Astrocyte of the cerebellum (primary cell): ENCODE measurements at regions not wholly inside any gene's neighbourhood (a gene's known extent, or its start where the extent isn't known, plus 50 kb on each side); places are given as distances from the start of the nearest gene placed in this dataset.
"Not testable (repeated sequence)": the region's sequence is repeated elsewhere in the genome, so short reads cannot be mapped to it uniquely, and the experiment has no call there.

Source experiments
- DNase-seq: peaks from one replicate; pipeline ENCODE4 v3.0.0-alpha.2; 2011; ENCODE audit warnings: low read depth
- H3K4me3 ChIP-seq: 2 replicates; pipeline ENCODE4 v1.5.1; 2011; ENCODE audit warnings: mild to moderate bottlenecking, low read depth, low read length, moderate library complexity
- CTCF ChIP-seq: IDR thresholded peaks from 2 replicates; pipeline ENCODE4 v1.5.1; 2012; ENCODE audit warnings: low read length, low read depth, moderate library complexity, mild to moderate bottlenecking; ENCODE audit errors: missing control alignments
- in situ Hi-C: cut with HindIII; loops from 2 replicates; pipeline ENCODE4 v1.10.0; 2017; ENCODE audit warnings: low sequenced_read_pairs

GRCh38 chr19:28687296-28687695 lies 525.7 kb downstream of the UQCRFS1 start:
- in situ Hi-C loops, result no loop called here
- no peak for TF ChIP-seq CTCF

DNA sequence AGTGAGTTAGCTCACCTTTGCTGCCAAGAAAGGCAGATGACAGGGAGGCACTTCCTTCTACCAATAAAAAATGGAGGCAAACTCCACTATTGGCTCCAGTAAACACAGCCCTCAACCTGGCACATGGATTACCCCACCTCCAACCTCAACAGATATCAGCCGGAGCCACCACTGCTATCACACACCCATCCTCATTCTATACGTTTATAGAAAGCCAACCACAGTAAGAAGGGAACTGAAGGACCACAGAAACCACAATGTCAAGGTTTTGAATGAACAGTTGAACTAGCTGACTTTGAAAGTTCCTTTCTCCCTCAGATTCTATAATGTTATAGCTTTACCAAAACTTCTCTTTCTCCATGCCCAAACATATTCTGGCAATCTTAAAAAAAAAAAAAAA lies 526.2 kb downstream of the UQCRFS1 start:
- in situ Hi-C loops, result no loop called here
- TF ChIP-seq CTCF, result no peak
- no peak overlapping the region for H3K4me3 ChIP-seq
- no peak for DNase-seq

More at GRCh38 chr19:28687296-28687695, 525.7 kb downstream of the UQCRFS1 start:
- H3K4me3 ChIP-seq, result no peak overlapping the region
- DNase-seq, result no peak

GRCh38 chr19:28685802-28686201 lies 527.1 kb downstream of the UQCRFS1 start:
- no peak for DNase-seq
- no peak overlapping the region for H3K4me3 ChIP-seq
- in situ Hi-C loops, result no loop called here
- no peak for TF ChIP-seq CTCF

DNA sequence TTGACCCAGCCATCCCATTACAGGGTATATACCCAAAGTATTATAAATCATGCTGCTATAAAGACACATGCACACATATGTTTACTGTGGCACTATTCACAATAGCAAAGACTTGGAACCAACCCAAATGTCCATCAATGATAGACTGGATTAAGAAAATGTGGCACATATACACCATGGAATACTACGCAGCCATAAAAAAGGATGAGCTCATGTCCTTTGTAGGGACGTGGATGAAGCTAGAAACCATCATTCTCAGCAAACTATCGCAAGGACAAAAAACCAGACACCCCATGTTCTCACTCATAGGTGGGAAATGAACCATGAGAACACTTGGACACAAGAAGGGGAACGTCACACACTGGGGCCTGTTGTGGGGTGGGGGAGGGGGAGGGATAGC lies 527.9 kb downstream of the UQCRFS1 start:
- DNase-seq, H3K4me3 ChIP-seq, in situ Hi-C loops: not testable (repeated sequence)

DNA sequence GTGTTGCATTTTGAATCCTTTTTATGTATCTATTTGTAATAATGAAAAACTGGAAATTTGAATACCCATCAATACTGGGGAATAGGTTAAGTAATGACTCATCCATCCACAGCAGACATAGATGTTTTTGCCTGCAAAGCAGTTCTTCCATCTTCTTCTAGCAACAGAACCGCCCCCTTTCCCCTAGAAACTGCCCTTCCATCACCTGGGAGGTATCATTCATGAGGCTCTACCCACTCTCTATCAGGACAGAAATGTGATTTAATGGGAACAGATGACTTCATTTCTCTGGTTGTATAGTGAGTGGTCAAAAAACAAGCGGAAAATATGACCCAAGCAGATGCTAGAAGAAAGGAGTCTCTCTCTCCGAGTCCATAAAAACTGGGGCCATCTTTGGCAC lies 532.8 kb downstream of the UQCRFS1 start:
- H3K4me3 ChIP-seq, result no peak overlapping the region
- no peak for DNase-seq
- TF ChIP-seq CTCF, result no peak
- in situ Hi-C loops, result no loop called here

- in situ Hi-C loops, result no loop called here
- no peak overlapping the region for H3K4me3 ChIP-seq
- no peak for TF ChIP-seq CTCF
- DNase-seq, result no peak
These were observed 542.1 kb downstream of the UQCRFS1 start for GRCh38 chr19:28670836-28671235.

DNA sequence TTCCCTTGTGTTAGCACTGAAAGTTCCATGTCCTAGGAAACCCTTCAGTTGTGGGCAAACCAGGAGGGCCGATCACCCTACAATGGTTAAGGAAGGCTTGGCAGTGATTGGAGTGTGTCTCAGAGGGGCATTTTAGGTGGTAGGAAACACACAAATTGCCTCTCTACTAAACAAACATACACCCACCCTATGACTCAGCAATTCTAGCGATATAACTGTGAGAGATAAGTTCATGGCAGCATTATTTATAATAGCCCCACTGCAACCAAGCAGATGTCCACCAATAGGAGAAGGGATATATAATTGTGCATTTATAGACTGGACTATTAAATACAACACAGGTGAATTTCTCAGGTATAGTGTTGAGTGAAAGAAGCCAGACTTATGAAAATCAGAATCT lies 543.1 kb downstream of the UQCRFS1 start:
- in situ Hi-C loops, result no loop called here
- no peak overlapping the region for H3K4me3 ChIP-seq
- no peak for TF ChIP-seq CTCF

More for the DNA sequence above, 543.1 kb downstream of the UQCRFS1 start:
- DNase-seq, result no peak
